ENCODE measurements at regions not wholly inside any gene's neighbourhood (a gene's known extent, or its start where the extent isn't known, plus 50 kb on each side); places are given as distances from the start of the nearest gene placed in this dataset.
"Not testable (repeated sequence)": the region's sequence is repeated elsewhere in the genome, so short reads cannot be mapped to it uniquely, and the experiment has no call there.

GRCh38 chr17:77543801-77544200 lies 403.0 kb downstream of the SEC14L1 start:
- peaks cover 17% of the 10 kb centered on the region for H3K27me3 Mint-ChIP-seq
- no peak for DNase-seq
- intact Hi-C loops (cut with micrococcal nuclease), result loop anchor here (5.0 to 10.0 kb wide), 2 partner anchors 104 to 201 kb away; no protein-coding TSS in a partner anchor
- H3K36me3 Mint-ChIP-seq (ENCODE audit: low read depth), result no peaks in the 10 kb centered on the region
- peaks cover 3% of the 10 kb centered on the region for H3K4me1 Mint-ChIP-seq
- H3K9me3 Mint-ChIP-seq, result no peaks in the 10 kb centered on the region
- no peak overlapping the region for H3K27ac Mint-ChIP-seq
- H3K4me3 Mint-ChIP-seq, result no peak overlapping the region

DNA sequence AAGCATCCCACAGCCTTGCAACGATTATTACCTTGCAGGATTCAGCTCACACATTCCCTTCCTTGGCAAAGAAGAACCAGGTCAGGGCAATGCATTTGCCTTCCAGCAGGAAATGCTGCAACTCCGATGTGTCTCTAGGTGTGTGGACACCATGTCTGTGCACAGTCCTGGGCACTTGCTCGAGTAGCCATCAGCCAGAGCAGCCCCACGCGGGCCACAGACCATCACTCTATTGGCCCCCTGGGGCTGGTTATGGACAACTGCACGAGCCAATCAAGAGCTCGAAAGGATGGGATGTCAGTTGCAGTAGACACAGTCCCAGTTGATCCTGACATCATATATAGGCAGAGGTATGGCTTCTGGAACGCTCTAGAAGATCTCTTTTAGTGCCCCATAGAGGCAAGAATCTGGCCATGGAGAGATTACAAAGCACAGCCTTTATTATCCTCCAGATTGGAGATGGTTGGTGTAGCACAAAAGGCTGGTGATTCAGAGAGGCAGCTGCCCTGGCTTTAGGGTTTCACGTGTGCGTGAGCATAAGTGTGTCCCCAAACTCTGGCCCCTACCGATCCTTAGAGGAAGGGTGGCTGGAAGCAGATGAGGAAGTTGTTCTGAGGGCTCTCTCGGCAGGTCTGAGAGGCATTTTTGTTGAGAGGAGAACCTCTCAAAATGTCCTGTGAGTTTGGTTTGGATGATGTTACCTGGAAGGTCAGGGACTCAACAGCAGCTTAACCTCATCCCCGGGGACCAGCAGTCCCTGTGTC lies 403.8 kb downstream of the SEC14L1 start:
- intact Hi-C loops (cut with micrococcal nuclease), result loop anchor here (5.0 to 10.0 kb wide), 2 partner anchors 103 to 200 kb away; no protein-coding TSS in a partner anchor
- no peak for DNase-seq
- Mint-ChIP-seq H3K4me1 (peaks cover 3% of the 10 kb centered on the region), H3K4me3 (no peak overlapping the region), H3K9me3 (no peaks in the 10 kb centered on the region), H3K27me3 (peaks cover 16% of the 10 kb centered on the region), H3K27ac (no peak overlapping the region), H3K36me3 (ENCODE audit: low read depth) (no peaks in the 10 kb centered on the region)

GRCh38 chr17:77546772-77547241 lies 406.0 kb downstream of the SEC14L1 start:
- H3K4me3 Mint-ChIP-seq, result no peak overlapping the region
- H3K27ac Mint-ChIP-seq, result no peak overlapping the region
- DNase-seq, result no peak
- intact Hi-C loops (cut with micrococcal nuclease), result loop anchor here (10.0 kb wide), 1 partner anchor 198 kb away; no protein-coding TSS in a partner anchor
- peaks cover 3% of the 10 kb centered on the region for H3K4me1 Mint-ChIP-seq
- H3K27me3 Mint-ChIP-seq, result peaks cover 11% of the 10 kb centered on the region
- H3K9me3 Mint-ChIP-seq, result no peaks in the 10 kb centered on the region
- H3K36me3 Mint-ChIP-seq (ENCODE audit: low read depth), result no peaks in the 10 kb centered on the region

GRCh38 chr17:77548967-77549366 lies 408.2 kb downstream of the SEC14L1 start:
- intact Hi-C loops (cut with micrococcal nuclease), result loop anchor here (10.0 kb wide), 1 partner anchor 196 kb away; no protein-coding TSS in a partner anchor
- H3K4me3 Mint-ChIP-seq, result no peak overlapping the region
- H3K27ac Mint-ChIP-seq, result no peak overlapping the region
- no peaks in the 10 kb centered on the region for H3K36me3 Mint-ChIP-seq (ENCODE audit: low read depth)
- DNase-seq, result no peak
- H3K4me1 Mint-ChIP-seq, result peaks cover 3% of the 10 kb centered on the region
- H3K9me3 Mint-ChIP-seq, result no peaks in the 10 kb centered on the region
- H3K27me3 Mint-ChIP-seq, result peaks cover 12% of the 10 kb centered on the region

- Mint-ChIP-seq H3K9me3 (no peaks in the 10 kb centered on the region), H3K27me3 (peaks cover 7% of the 10 kb centered on the region), H3K4me1 (peaks cover 3% of the 10 kb centered on the region), H3K27ac (no peak overlapping the region), H3K4me3 (no peak overlapping the region), H3K36me3 (ENCODE audit: low read depth) (no peaks in the 10 kb centered on the region)
- intact Hi-C loops (cut with micrococcal nuclease), result loop anchor here (10.0 kb wide), 1 partner anchor 195 kb away; no protein-coding TSS in a partner anchor
- no peak for DNase-seq
These were observed 408.7 kb upstream of the TNRC6C start for GRCh38 chr17:77549726-77550366.

GRCh38 chr17:77553459-77554066 lies 404.9 kb upstream of the TNRC6C start:
- Mint-ChIP-seq H3K4me1 (no peaks in the 10 kb centered on the region), H3K27me3 (peaks cover 19% of the 10 kb centered on the region), H3K36me3 (ENCODE audit: low read depth) (no peaks in the 10 kb centered on the region), H3K4me3 (no peak overlapping the region), H3K27ac (no peak overlapping the region), H3K9me3 (no peaks in the 10 kb centered on the region)
- intact Hi-C loops (cut with micrococcal nuclease), result no loop called here
- DNase-seq, result no peak

- Mint-ChIP-seq H3K9me3 (no peaks in the 10 kb centered on the region), H3K4me3 (no peak overlapping the region), H3K27ac (no peak overlapping the region), H3K4me1 (no peaks in the 10 kb centered on the region), H3K36me3 (ENCODE audit: low read depth) (no peaks in the 10 kb centered on the region), H3K27me3 (peaks cover 24% of the 10 kb centered on the region)
- no peak for DNase-seq
- intact Hi-C loops (cut with micrococcal nuclease), result no loop called here
These were observed 403.3 kb upstream of the TNRC6C start for GRCh38 chr17:77555121-77555591.

GRCh38 chr17:77555741-77556291 lies 402.7 kb upstream of the TNRC6C start:
- Mint-ChIP-seq H3K27me3 (peaks cover 24% of the 10 kb centered on the region), H3K4me3 (no peak overlapping the region), H3K36me3 (ENCODE audit: low read depth) (no peaks in the 10 kb centered on the region), H3K27ac (no peak overlapping the region), H3K9me3 (no peaks in the 10 kb centered on the region), H3K4me1 (no peaks in the 10 kb centered on the region)
- intact Hi-C loops (cut with micrococcal nuclease), result no loop called here
- no peak for DNase-seq

DNA sequence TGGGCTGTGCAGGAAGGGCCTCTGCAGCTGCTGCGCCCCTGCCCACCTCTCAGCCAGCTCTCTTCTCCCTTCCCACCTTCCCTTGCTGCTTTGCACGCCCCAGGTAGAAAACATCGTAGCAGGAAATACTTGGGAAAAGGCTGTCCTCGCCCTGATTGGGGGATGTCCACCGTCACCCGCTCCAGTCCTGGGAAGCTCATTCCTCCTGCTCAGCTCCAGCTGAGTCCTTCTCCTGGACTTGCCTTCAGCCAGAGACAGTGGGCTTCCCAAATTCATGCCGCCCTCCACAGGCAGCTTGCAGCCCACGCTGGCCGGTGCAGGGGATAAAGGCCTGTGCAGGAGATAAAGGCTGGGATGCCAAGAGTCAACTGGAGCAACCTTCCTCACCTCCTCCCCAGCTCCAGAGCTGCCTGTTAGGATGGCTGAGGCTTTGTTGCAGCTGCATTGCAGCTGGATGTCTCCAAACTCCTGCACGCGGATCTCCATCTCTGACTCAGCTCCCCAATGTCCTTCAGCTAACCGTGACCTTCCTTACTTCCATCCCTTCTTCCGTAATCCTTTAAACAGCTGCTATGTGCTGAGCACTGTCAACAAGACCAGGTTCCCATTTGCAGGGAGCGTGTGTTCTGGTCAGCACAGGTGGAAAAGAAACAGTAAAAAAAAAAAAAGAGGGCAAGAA lies 402.0 kb upstream of the TNRC6C start:
- H3K27ac Mint-ChIP-seq, result no peak overlapping the region
- DNase-seq, result no peak
- H3K36me3 Mint-ChIP-seq (ENCODE audit: low read depth), result no peaks in the 10 kb centered on the region
- no peak overlapping the region for H3K4me3 Mint-ChIP-seq
- no peaks in the 10 kb centered on the region for H3K4me1 Mint-ChIP-seq
- no peaks in the 10 kb centered on the region for H3K9me3 Mint-ChIP-seq
- H3K27me3 Mint-ChIP-seq, result peaks cover 21% of the 10 kb centered on the region
- intact Hi-C loops (cut with micrococcal nuclease), result no loop called here

DNA sequence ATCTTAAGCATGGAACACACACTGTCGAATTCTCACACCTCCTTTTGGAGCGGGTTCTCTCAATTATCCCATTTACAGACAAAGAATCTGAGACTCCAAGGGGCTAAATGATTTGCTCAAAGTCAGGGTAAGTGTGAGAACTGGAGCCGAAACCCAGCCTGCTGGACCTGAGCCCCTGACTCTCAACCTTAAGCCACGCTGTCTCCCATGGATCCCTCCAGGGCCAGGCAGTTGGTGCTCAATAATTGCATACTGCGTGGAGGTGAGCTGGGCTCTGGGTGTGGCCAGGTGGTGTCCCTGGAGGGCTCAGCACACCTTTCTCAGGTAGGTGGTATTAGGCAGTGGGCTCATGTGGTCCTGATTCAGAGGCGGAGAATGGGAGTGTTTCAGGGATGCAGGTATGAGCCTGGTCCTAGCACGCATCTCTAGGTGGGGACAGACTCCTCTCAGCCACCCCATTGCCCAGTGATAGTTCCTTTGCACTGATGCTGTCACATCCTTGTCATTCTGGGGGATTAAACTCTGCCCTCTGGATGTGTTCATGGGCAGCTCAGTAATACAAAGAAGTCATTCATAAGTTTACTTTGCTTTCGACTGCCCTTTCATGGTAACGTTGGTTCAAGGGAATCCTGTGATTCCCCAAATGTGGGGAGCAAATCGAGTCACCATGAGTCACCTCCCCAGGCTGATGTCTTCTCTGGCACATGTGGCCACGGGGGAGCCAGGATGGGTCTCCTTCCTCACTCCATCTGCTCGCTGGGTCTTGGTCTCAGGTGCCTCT lies 399.5 kb upstream of the TNRC6C start:
- Mint-ChIP-seq H3K36me3 (ENCODE audit: low read depth) (no peaks in the 10 kb centered on the region), H3K4me3 (no peak overlapping the region), H3K27ac (no peak overlapping the region), H3K27me3 (peaks cover 18% of the 10 kb centered on the region), H3K4me1 (no peaks in the 10 kb centered on the region), H3K9me3 (no peaks in the 10 kb centered on the region)
- intact Hi-C loops (cut with micrococcal nuclease), result no loop called here
- no peak for DNase-seq

DNA sequence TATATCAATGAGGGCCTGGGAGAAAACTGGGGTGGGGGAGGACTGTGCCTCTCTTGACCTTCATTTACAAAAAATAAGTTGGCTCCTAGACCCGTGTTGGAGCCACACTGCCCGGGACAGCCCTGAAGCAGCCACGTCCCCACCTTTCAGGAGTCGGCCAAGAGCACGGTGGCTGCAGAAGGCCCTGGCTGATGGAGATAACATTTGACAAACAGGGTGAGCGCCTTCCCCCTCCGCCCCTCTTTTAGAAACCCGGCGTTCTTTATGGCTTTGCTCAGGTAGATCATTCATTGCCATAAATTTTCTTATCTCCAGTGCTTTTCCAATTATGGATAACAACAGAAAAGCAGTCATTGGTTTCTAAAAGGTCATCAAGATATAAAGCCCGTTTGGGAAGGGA lies 398.1 kb upstream of the TNRC6C start:
- Mint-ChIP-seq H3K36me3 (ENCODE audit: low read depth) (no peaks in the 10 kb centered on the region), H3K27ac (no peak overlapping the region), H3K4me1 (no peaks in the 10 kb centered on the region), H3K27me3 (peaks cover 15% of the 10 kb centered on the region), H3K4me3 (no peak overlapping the region), H3K9me3 (no peaks in the 10 kb centered on the region)
- intact Hi-C loops (cut with micrococcal nuclease), result no loop called here
- no peak for DNase-seq

- Mint-ChIP-seq H3K27ac (no peak overlapping the region), H3K4me1 (peaks cover 2% of the 10 kb centered on the region), H3K27me3 (peaks cover 16% of the 10 kb centered on the region), H3K36me3 (ENCODE audit: low read depth) (no peaks in the 10 kb centered on the region), H3K9me3 (no peaks in the 10 kb centered on the region), H3K4me3 (no peak overlapping the region)
- no peak for DNase-seq
- intact Hi-C loops (cut with micrococcal nuclease), result no loop called here
These were observed 397.7 kb upstream of the TNRC6C start for GRCh38 chr17:77560841-77561240.

DNA sequence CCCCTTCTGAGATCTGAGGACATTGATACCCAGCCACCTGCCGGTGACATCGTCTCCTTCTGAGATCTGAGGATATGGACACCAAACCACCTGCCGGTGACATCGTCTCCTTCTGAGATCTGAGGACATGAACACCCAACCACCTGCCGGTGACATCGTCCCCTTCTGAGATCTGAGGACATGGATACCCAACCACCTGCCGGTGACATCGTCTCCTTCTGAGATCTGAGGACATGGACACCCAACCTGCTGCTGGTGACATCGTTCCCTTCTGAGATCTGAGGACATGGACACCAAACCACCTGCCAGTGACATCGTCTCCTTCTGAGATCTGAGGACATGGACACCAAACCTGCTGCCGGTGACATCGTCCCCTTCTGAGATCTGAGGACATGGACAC lies 396.1 kb upstream of the TNRC6C start:
- peaks cover 16% of the 10 kb centered on the region for H3K27me3 Mint-ChIP-seq
- H3K9me3 Mint-ChIP-seq; intact Hi-C loops (cut with micrococcal nuclease); H3K36me3 Mint-ChIP-seq (ENCODE audit: low read depth); H3K4me3 Mint-ChIP-seq; DNase-seq; H3K27ac Mint-ChIP-seq; H3K4me1 Mint-ChIP-seq: not testable (repeated sequence)

Data from activated CD4-positive, alpha-beta T cell treated with anti-CD3 and anti-CD28 coated beads, Interleukin-2, amount 10 ng/mL, durations not matched to agents 24 days and 14 days (primary cell).